ENCODE measurements at regions not wholly inside any gene's neighbourhood (a gene's known extent, or its start where the extent isn't known, plus 50 kb on each side); places are given as distances from the start of the nearest gene placed in this dataset.

GRCh38 chr18:65425366-65425765, 325.4 kb upstream of the CDH7 start:
- no peak for DNase-seq (ENCODE audit: low spot score)
- no peak for TF ChIP-seq CTCF (IDR thresholded peaks at IDR 0.05)
- Histone ChIP-seq H3K27ac (no peak overlapping the region), H3K4me1 (no peaks in the 10 kb centered on the region), H3K4me3 (no peak overlapping the region), H3K9me3 (peaks cover 0 to 11% of the 10 kb centered on the region in 2 donors), H3K27me3 (no peaks in the 10 kb centered on the region), H3K36me3 (no peaks in the 10 kb centered on the region)

- Histone ChIP-seq H3K9me3 (peaks cover 3 to 11% of the 10 kb centered on the region in 2 donors), H3K4me3 (no peak overlapping the region), H3K4me1 (no peaks in the 10 kb centered on the region), H3K27me3 (no peaks in the 10 kb centered on the region), H3K36me3 (no peaks in the 10 kb centered on the region), H3K27ac (no peak overlapping the region)
- no peak for TF ChIP-seq CTCF (IDR thresholded peaks at IDR 0.05)
- DNase-seq (ENCODE audit: low spot score) = no peak
These were observed 327.0 kb upstream of the CDH7 start for GRCh38 chr18:65423776-65424175.

GRCh38 chr18:65422544-65423136, 328.2 kb upstream of the CDH7 start:
- H3K36me3 ChIP-seq = no peaks in the 10 kb centered on the region
- no peak overlapping the region for H3K4me3 ChIP-seq
- H3K27ac ChIP-seq = no peak overlapping the region
- H3K4me1 ChIP-seq = no peaks in the 10 kb centered on the region
- no peaks in the 10 kb centered on the region for H3K27me3 ChIP-seq
- no peak for TF ChIP-seq CTCF (IDR thresholded peaks at IDR 0.05)
- DNase-seq (ENCODE audit: low spot score) = no peak
- H3K9me3 ChIP-seq = peaks cover 3 to 16% of the 10 kb centered on the region in 2 donors

GRCh38 chr18:65415098-65415497, 335.7 kb upstream of the CDH7 start:
- Histone ChIP-seq H3K27me3 (no peaks in the 10 kb centered on the region), H3K36me3 (no peaks in the 10 kb centered on the region), H3K4me3 (no peak overlapping the region), H3K4me1 (no peaks in the 10 kb centered on the region), H3K27ac (no peak overlapping the region), H3K9me3 (peaks cover 3 to 15% of the 10 kb centered on the region in 2 donors)
- TF ChIP-seq CTCF (IDR thresholded peaks at IDR 0.05) = no peak
- DNase-seq (ENCODE audit: low spot score) = no peak

GRCh38 chr18:65414501-65414900, 336.3 kb upstream of the CDH7 start:
- no peak overlapping the region for H3K4me3 ChIP-seq
- DNase-seq (ENCODE audit: low spot score) = no peak
- H3K36me3 ChIP-seq = no peaks in the 10 kb centered on the region
- no peak for TF ChIP-seq CTCF (IDR thresholded peaks at IDR 0.05)
- no peaks in the 10 kb centered on the region for H3K4me1 ChIP-seq
- peaks cover 3 to 15% of the 10 kb centered on the region in 2 donors for H3K9me3 ChIP-seq
- no peak overlapping the region for H3K27ac ChIP-seq
- H3K27me3 ChIP-seq = no peaks in the 10 kb centered on the region

- Histone ChIP-seq H3K9me3 (no peaks in the 10 kb centered on the region), H3K27me3 (no peaks in the 10 kb centered on the region), H3K36me3 (no peaks in the 10 kb centered on the region), H3K4me1 (no peaks in the 10 kb centered on the region), H3K4me3 (no peak overlapping the region), H3K27ac (no peak overlapping the region)
- no peak for DNase-seq (ENCODE audit: low spot score)
- no peak for TF ChIP-seq CTCF (IDR thresholded peaks at IDR 0.05)
These were observed 339.8 kb upstream of the CDH7 start for GRCh38 chr18:65411061-65411460.

Measured in right atrium auricular region (tissue), 2 donors.